NCI-H1930 (cell line): ENCODE measurements at regions not wholly inside any gene's neighbourhood (a gene's known extent, or its start where the extent isn't known, plus 50 kb on each side); places are given as distances from the start of the nearest gene placed in this dataset.

Experiments
- DNase-seq, 2 experiments: peaks; one replicate each; lab custom pipeline; 2025; lab: John Stamatoyannopoulos, UW

- DNase-seq, result no peak
These were observed 73.1 kb upstream of the PDE1C start for GRCh38 chr7:32143301-32143700.

DNA sequence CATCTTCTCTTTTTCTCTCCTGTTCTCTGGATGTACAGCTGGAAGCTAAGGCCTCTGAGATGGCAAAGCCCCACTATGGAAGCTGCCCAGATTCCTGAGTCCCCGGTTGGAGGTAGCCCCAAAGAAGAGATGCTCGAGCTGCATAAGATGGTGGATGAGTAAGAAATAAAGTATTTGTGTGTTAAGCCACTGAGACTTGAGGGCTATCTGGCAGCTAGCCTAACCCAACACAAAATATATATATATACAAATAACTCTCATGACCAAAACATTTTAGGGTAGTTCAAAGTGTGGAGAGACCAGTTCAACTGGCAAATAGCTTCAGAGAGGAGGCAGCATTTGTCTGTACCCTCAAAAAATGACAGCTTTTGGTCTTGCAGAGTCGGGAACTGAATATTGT lies 72.4 kb upstream of the PDE1C start:
- no peak for DNase-seq

- no peak for DNase-seq
These were observed 70.2 kb upstream of the PDE1C start for GRCh38 chr7:32140210-32140939.

GRCh38 chr7:32137059-32137458 lies 66.9 kb upstream of the PDE1C start:
- no peak for DNase-seq

- DNase-seq, result no peak
These were observed 60.9 kb upstream of the PDE1C start for GRCh38 chr7:32131091-32131490.

GRCh38 chr7:32126843-32127242 lies 56.6 kb upstream of the PDE1C start:
- DNase-seq, result no peak
